OCI-LY7 (cell line): ENCODE measurements at regions not wholly inside any gene's neighbourhood (a gene's known extent, or its start where the extent isn't known, plus 50 kb on each side); places are given as distances from the start of the nearest gene placed in this dataset.

Source experiments
- CTCF ChIP-seq: fragments of 200-600 bp; sonication (generic); conservative IDR thresholded peaks from 2 replicates; pipeline ENCODE4 v1.5.1; 2014; ENCODE audit warnings: mild to moderate bottlenecking, antibody characterized with exemption, low read length, moderate library complexity, mixed read lengths
- EZH2phosphoT487 ChIP-seq: fragments of 200-600 bp; sonication (generic); IDR thresholded peaks from 2 replicates; pipeline ENCODE4 v1.6.1; 2018; ENCODE audit warnings: low read depth, borderline replicate concordance, mild to moderate bottlenecking, mixed run types, antibody characterized with exemption, low read length, moderate library complexity, mixed read lengths

GRCh38 chr12:90216020-90216552 lies 507.4 kb upstream of the ATP2B1 start:
- no peak for TF ChIP-seq CTCF
- TF ChIP-seq EZH2phosphoT487: no peak
